ENCODE measurements at regions not wholly inside any gene's neighbourhood (a gene's known extent, or its start where the extent isn't known, plus 50 kb on each side); places are given as distances from the start of the nearest gene placed in this dataset.

- TF ChIP-seq ZFX (IDR thresholded peaks at IDR 0.05), result no peak
- no peak for TF ChIP-seq CTCF (conservative IDR thresholded peaks at IDR 0.05)
Measured at GRCh38 chr3:178386880-178387279, 149.4 kb upstream of the KCNMB2 start.

Measured in C4-2B (cell line).